HG03521 (cell line): ENCODE measurements at regions not wholly inside any gene's neighbourhood (a gene's known extent, or its start where the extent isn't known, plus 50 kb on each side); places are given as distances from the start of the nearest gene placed in this dataset.

Source experiments
- ATAC-seq: cut with Tn5 transposase; IDR thresholded peaks from one replicate; pipeline ENCODE4 v1.9.1; 2021; ENCODE audit warnings: mild to moderate bottlenecking, moderate library complexity; ENCODE audit not compliant: unreplicated experiment

GRCh38 chr6:104617591-104617990 lies 242.1 kb downstream of the HACE1 start:
- ATAC-seq = no peak

GRCh38 chr6:104614394-104614793 lies 245.3 kb downstream of the HACE1 start:
- ATAC-seq = no peak

- no peak for ATAC-seq
Observed at GRCh38 chr6:104613416-104614001, 246.2 kb downstream of the HACE1 start.

- no peak for ATAC-seq
Observed at GRCh38 chr6:104612541-104612940, 247.2 kb downstream of the HACE1 start.

- no peak for ATAC-seq
Observed at GRCh38 chr6:104608101-104608500, 251.6 kb downstream of the HACE1 start.

GRCh38 chr6:104607501-104607900 lies 252.2 kb downstream of the HACE1 start:
- no peak for ATAC-seq

- ATAC-seq = no peak
Observed at GRCh38 chr6:104606361-104606760, 253.4 kb downstream of the HACE1 start.

GRCh38 chr6:104604685-104605084 lies 255.0 kb downstream of the HACE1 start:
- no peak for ATAC-seq

GRCh38 chr6:104603108-104603745 lies 256.5 kb downstream of the HACE1 start:
- no peak for ATAC-seq

GRCh38 chr6:104601721-104602120 lies 258.0 kb downstream of the HACE1 start:
- ATAC-seq = no peak

GRCh38 chr6:104601131-104601651 lies 258.5 kb downstream of the HACE1 start:
- ATAC-seq = no peak

GRCh38 chr6:104600639-104600931 lies 259.1 kb downstream of the HACE1 start:
- no peak for ATAC-seq

- no peak for ATAC-seq
Observed at GRCh38 chr6:104599821-104600638, 259.7 kb downstream of the HACE1 start.

GRCh38 chr6:104597541-104598050 lies 262.1 kb downstream of the HACE1 start:
- no peak for ATAC-seq

- no peak for ATAC-seq
Observed at GRCh38 chr6:104596091-104596490, 263.6 kb downstream of the HACE1 start.

GRCh38 chr6:104595311-104595820 lies 264.4 kb downstream of the HACE1 start:
- no peak for ATAC-seq

GRCh38 chr6:104591573-104592334 lies 268.0 kb downstream of the HACE1 start:
- no peak for ATAC-seq

GRCh38 chr6:104589940-104590339 lies 269.8 kb downstream of the HACE1 start:
- ATAC-seq = no peak

- ATAC-seq = no peak
Observed at GRCh38 chr6:104585646-104586045, 274.1 kb downstream of the HACE1 start.

GRCh38 chr6:104580452-104580851 lies 279.3 kb downstream of the HACE1 start:
- no peak for ATAC-seq

GRCh38 chr6:104579310-104579863 lies 280.3 kb downstream of the HACE1 start:
- ATAC-seq = no peak
